ENCODE measurements at regions not wholly inside any gene's neighbourhood (a gene's known extent, or its start where the extent isn't known, plus 50 kb on each side); places are given as distances from the start of the nearest gene placed in this dataset.
"Not testable (repeated sequence)": the region's sequence is repeated elsewhere in the genome, so short reads cannot be mapped to it uniquely, and the experiment has no call there.

GRCh38 chr18:66440433-66440832 is 163.5 kb downstream of the CDH19 start:
- DNase-seq, result no peak

GRCh38 chr18:66439670-66440069 is 164.2 kb downstream of the CDH19 start:
- no peak for DNase-seq

DNA sequence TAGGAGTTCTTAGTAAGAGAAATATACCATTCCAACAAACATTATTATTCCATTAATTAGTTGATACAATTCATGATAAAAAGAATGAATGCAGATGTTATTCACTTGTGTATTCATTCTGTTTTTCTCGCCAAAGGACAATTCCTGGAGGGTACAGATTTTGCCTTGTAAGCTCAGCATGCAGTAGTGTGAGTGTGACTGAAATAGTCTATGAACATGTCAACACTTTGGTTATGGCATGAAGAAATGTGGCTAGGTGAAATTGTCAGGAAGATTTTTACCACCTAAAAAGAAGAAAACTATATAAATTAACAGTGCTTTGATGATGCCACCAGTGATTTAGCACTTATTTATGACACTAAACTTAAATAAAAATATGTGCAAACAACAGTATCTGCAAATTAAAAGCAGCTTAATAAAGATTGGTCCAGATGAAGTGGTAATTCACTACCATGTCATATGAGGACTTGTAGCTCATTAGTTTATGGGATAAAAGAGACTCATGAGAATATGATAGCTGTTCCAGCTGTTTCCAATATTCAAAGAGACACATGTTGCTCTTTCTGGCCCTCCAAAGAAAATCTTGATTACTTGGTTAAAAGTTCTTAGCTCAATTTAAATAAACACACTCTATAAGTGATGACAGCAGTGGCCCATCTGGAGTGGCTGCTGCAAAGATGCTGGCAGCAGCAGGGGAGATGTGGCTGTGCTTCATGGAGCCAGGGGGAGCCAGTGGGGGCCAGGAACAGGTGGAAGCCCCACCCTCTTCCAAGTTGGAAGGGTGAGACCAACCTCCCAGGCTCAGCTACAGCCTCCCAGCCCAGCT is 165.0 kb downstream of the CDH19 start:
- DNase-seq, result no peak

DNA sequence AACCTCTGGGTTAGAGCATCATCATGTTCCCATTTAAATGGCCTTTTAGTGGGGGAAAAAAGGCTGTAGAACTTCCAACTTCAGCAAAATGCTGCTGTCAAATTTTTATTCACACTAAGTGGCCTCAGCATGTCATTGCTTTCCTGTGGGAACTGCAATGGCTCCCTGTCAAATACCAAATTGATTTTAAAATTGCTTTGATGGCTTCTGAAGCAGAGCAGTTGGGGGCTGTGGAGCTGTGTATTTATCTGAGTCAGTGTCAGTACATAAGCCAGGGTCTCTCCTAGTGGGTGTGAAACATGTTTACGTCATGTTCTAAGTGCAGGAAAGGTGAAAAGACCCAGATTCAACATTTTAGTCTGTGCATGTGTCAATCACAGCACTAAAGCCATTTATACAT is 171.3 kb downstream of the CDH19 start:
- no peak for DNase-seq

DNA sequence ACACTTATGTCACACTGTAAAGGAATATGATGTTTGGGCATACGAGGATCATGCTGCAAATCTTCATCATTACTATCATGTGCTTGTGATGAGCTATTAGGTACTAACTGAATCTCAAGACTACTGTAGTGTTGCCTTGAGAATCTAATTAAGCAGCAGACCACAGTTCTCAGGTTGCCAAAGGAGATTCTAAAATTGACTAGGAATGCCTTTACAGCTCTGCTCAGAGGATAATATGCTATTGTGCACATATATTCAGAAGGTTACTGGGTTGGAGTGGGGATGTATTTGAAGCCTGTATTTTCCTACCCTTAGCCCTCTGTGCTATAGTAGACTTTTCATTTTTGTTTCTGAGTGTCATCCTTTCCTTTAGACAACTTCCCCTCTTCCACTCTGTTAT is 175.1 kb downstream of the CDH19 start:
- no peak for DNase-seq

DNA sequence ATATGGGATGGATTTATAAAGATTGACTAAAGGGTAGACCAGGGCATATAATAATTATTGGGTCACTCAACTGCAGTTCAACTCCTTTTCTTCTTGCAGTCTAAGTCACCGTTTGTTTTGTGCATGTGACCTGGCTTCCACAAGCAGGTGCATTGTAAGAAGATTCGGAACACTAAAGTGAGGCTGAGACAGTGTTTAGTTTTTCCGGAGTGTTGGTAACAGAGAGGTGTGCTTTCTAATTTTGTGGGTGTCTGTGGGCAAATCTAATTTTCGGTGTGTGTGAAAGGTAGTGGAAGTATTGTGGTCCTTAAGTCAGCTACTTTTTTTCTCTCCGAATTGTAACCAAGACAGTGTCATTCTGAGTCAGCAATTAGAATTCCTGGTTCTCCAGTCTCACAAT is 184.5 kb downstream of the CDH19 start:
- no peak for DNase-seq

DNA sequence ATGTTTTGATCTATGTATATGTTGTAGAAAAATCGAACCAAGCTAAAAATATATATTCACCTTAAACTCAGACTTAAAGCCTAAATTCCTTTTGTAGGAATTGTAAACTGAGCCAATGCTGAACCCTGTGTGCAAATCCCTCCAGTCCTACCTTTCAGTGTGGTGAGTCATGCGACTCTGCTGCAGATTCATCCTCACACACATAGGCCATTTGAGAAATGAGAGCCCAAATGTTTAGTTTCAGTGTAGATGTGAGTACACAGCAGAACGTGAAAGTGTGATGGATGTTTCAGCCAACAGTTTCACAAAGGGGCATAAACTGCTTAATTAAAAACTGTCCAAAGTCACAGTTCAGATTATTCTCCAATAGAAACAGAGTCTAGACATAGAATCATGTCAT is 193.2 kb downstream of the CDH19 start:
- DNase-seq, result no peak

GRCh38 chr18:66395671-66396218 is 208.1 kb downstream of the CDH19 start:
- DNase-seq, result no peak

GRCh38 chr18:66393463-66393862 is 210.4 kb downstream of the CDH19 start:
- no peak for DNase-seq

DNA sequence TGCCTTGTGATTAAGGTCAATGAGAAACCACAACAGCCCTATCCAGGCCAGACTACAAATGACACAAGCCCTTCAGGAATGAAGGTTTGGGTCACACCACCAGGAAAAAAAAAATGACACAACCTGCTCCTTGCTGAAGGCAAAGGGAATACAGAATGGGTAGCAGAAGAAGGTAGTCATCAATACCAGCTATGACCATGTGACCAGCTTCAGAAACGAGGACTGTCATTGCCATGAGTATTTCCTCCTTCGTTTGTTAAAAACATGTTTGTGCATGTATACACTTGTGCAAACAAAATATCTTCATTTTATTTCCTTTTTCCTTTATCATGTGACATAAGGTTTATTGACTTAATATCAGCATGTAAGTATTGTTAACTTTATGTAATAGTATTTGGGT is 226.6 kb downstream of the CDH19 start:
- DNase-seq, result no peak

DNA sequence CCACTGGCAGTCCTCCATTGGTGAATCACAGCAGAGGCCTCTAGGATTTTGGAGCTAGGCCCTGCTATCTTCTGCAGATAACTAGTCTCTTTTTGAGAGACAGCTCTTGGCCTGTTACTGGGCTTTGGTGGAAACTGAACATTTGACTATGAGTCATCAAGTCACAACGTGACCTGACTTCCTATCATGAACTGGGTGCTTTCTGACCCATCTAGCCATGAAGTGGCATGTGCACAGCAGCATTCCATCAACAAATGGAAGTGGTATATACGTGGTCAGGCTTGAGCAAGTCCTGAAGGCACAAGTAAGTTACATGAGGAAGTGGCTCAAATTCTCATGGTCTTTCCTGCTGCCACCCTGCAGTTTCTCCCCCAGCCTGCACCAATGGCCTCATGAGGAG is 228.5 kb downstream of the CDH19 start:
- not testable (repeated sequence) for DNase-seq

DNA sequence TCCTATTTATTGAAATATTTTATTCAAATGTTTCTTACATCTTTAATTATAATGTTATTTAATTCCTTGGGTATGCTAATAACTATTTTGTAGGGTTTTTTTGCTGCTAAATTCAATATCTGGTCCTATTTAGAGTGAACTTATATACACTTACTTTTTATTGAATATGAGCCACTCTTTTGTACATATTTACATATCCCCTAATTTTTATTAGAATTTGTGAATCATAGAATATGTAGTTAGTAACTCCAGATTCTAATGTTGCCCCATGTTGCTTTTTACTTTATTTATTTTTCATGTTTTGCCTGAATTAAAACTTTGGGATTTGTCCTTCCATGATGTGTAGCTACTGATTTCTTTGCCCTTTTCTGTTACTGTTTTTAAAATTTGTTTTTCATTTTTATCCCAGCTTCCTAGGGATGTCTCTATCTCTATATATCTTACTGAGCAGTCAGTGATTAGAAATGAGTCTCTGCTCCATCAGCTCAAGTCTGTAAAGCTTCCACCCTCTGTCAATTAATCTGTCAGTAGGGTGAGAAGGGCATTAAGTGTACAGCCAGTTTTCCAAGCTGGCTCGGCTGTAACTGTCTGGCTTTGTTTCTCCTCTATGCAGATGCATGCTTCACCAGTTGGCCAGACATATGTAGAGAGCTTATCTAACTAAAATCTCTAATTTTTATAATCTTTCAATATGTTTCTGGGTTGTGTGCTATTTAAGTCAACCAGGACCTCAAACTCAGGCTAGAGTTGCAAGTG is 256.9 kb downstream of the CDH19 start:
- no peak for DNase-seq

GRCh38 chr18:66344227-66344626 is 259.7 kb downstream of the CDH19 start:
- no peak for DNase-seq

DNA sequence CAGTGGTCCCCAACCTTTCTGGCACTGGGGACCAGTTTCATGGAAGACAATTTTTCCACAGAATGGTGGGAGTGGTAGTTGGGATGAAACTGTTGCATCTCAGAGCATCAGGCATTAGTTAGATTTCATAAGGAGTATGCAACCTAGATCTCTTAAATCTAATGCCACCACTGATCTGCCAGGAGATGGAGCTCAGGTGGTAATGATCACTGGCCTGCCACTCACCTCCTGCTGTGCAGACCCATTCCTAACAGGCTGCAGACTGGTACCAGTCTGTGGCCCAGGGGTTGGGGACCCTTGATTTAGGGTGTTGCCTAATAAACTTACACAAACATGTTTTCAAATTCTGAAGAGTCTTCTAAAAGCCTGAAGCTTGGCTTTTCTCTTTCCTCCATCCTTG is 261.3 kb downstream of the CDH19 start:
- no peak for DNase-seq

GRCh38 chr18:66334534-66334933 is 269.4 kb downstream of the CDH19 start:
- DNase-seq, result no peak

DNA sequence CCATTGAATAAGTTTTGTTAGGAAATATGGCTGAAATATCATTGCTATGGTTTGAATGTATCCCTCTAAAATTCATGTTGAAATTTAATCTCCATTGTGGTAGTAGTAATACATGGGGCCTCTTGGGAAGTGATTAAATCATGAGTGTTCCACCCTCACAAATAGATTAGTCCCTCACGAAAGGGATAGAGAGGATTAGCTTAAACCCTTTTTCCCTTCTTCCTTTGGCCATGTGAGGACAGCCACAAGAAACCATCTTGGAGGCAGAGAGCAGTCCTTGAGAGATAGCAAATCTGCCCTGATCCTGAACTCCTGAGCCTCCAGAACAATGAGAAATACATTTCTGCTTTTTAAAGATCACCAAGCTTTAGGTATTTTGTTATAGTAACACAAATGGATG is 274.2 kb downstream of the CDH19 start:
- DNase-seq, result no peak

GRCh38 chr18:66328296-66328878 is 275.5 kb downstream of the CDH19 start:
- DNase-seq, result no peak

DNA sequence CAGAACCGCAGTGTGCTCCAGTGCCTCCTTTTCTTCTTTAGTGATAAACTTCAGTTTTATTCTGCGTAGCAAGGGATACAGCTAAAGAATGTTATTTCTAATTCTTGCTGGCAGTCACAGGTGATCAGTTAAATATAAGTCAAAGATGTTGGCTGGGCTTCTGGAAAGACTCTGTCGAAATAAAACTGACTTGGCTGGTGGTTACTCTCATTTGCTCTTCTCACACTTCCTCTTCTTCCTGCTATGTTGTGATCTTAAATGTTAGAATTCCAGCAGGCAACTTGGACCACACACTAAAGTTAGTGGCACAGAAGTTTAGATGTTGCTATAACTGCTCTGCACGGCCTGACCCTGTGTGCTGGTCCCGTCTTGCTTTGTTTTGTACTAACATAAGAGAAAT is 278.6 kb downstream of the CDH19 start:
- DNase-seq, result no peak

DNA sequence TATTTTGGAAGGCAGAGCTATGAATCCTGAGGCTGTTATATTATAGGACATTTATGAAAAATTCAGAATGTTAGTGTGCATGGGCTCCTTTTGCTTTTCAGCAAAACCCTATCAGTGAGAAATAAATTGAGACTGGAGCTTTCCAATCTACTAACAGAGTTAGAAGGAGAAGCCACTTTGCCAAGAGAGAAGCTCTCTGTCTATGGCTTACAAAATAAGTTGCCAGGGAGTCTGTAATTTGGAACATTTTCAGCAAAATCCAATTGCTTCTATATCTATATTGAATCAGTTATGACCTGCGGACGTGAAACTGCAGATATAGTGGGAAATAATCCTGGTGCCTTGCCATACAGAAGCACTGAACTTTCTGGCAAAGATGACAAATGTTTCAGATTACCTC is 279.3 kb downstream of the CDH19 start:
- no peak for DNase-seq

- DNase-seq, result no peak
These were observed 286.4 kb downstream of the CDH19 start for GRCh38 chr18:66317243-66318090.

- no peak for DNase-seq
These were observed 287.2 kb downstream of the CDH19 start for GRCh38 chr18:66316701-66317100.

DNA sequence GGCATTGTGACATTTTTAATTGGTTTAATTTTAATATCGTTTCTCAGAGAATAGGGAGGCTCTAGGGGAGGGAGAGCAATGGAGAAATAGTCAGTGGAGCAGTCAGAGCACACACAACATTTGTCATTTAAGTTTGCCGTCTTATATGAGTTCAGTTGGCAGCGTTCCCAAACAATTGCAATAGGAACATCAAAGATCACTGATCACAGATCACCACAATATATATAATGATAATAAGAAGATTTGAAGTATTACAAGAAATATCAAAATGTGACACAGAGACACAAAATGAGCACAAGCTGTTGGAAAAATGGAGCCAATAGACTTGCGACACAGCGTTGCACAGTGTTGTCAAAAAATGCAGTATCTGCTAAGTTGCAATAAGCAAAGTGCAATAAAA is 303.7 kb downstream of the CDH19 start:
- DNase-seq, result no peak

DNA sequence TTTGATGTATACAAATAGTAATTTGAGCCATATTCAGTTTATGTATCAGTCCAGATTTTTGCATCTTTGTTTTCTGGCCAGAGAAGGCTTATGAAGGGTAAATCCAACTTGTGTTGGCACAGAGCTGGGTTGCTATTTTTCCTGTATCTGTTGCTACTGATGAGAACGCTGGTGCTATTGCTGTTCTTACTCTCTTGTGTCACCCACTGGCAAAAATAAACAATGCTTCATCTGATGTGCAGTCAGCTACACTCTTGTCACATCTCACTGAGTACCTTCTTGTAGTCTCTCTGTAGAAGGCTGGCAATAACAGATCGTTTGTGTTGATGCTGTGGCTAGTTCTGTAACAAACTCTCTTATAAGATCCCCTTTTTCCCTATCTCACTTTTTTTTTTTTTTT is 323.4 kb downstream of the CDH19 start:
- no peak for DNase-seq
